ENCODE measurements at regions not wholly inside any gene's neighbourhood (a gene's known extent, or its start where the extent isn't known, plus 50 kb on each side); places are given as distances from the start of the nearest gene placed in this dataset.
"Not testable (repeated sequence)": the region's sequence is repeated elsewhere in the genome, so short reads cannot be mapped to it uniquely, and the experiment has no call there.

DNA sequence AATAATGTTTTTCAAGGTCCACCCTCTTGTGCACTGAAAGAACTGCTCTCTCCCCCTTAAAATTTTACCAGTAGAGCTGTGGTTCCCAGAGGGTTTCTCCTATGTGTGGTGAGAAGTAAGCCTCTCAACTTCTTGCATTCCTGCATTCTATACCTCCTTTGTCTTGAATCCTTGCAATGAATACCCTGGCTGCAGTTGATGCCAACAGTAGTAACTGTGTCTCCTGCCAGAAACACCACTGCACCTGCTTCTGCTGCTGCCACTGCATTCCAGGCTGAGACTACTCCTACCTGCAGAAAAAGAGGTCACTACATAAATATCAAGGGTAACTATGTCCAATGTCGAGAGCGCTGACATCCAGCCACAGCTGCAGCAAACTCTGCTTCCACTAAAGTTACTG, 203.7 kb downstream of the TMEM167A start:
- RAD21 ChIA-PET (ENCODE audit: unreplicated experiment), result no interaction called here
- TF ChIP-seq RELA (IDR thresholded peaks at IDR 0.05; ENCODE audit: borderline replicate concordance, partially characterized antibody) (no peak), CHD4 (IDR thresholded peaks at IDR 0.05) (no peak), CBX3 (IDR thresholded peaks at IDR 0.05; ENCODE audit: borderline replicate concordance, low read depth) (no peak), BCL11A (IDR thresholded peaks at IDR 0.05; ENCODE audit: low read depth, low read length) (no peak), NBN (IDR thresholded peaks at IDR 0.05) (no peak)
- TF ChIP-seq, protein P1, sequence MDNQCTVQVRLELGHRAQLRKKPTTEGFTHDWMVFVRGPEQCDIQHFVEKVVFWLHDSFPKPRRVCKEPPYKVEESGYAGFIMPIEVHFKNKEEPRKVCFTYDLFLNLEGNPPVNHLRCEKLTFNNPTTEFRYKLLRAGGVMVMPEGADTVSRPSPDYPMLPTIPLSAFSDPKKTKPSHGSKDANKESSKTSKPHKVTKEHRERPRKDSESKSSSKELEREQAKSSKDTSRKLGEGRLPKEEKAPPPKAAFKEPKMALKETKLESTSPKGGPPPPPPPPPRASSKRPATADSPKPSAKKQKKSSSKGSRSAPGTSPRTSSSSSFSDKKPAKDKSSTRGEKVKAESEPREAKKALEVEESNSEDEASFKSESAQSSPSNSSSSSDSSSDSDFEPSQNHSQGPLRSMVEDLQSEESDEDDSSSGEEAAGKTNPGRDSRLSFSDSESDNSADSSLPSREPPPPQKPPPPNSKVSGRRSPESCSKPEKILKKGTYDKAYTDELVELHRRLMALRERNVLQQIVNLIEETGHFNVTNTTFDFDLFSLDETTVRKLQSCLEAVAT (IDR thresholded peaks at IDR 0.05), result no peak
- TF ChIP-seq, protein P2, sequence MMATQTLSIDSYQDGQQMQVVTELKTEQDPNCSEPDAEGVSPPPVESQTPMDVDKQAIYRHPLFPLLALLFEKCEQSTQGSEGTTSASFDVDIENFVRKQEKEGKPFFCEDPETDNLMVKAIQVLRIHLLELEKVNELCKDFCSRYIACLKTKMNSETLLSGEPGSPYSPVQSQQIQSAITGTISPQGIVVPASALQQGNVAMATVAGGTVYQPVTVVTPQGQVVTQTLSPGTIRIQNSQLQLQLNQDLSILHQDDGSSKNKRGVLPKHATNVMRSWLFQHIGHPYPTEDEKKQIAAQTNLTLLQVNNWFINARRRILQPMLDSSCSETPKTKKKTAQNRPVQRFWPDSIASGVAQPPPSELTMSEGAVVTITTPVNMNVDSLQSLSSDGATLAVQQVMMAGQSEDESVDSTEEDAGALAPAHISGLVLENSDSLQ (IDR thresholded peaks at IDR 0.05), result no peak
- TF ChIP-seq, protein P3, sequence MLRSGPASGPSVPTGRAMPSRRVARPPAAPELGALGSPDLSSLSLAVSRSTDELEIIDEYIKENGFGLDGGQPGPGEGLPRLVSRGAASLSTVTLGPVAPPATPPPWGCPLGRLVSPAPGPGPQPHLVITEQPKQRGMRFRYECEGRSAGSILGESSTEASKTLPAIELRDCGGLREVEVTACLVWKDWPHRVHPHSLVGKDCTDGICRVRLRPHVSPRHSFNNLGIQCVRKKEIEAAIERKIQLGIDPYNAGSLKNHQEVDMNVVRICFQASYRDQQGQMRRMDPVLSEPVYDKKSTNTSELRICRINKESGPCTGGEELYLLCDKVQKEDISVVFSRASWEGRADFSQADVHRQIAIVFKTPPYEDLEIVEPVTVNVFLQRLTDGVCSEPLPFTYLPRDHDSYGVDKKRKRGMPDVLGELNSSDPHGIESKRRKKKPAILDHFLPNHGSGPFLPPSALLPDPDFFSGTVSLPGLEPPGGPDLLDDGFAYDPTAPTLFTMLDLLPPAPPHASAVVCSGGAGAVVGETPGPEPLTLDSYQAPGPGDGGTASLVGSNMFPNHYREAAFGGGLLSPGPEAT (IDR thresholded peaks at IDR 0.05; ENCODE audit: low read depth), result no peak
- Histone ChIP-seq H3K27ac (ENCODE audit: control insufficient read depth, insufficient read depth) (no peak overlapping the region), H3K4me2 (ENCODE audit: control insufficient read depth, insufficient read depth) (no peak overlapping the region), H3K4me1 (ENCODE audit: control insufficient read depth, insufficient read depth, low read length) (no peaks in the 10 kb centered on the region), H3K36me3 (ENCODE audit: control insufficient read depth in 2 of 2, insufficient read depth in 2 of 2, low read length in 1 of 2) (no peaks in the 10 kb centered on the region), H3K9ac (ENCODE audit: control insufficient read depth, insufficient read depth, low read length) (no peak overlapping the region), H3K27me3 (replicated peaks in 1 of 2; ENCODE audit: control insufficient read depth in 2 of 2, insufficient read depth in 2 of 2, low read length in 1 of 2) (no peaks in the 10 kb centered on the region), H2AFZ (ENCODE audit: control insufficient read depth, low read depth, low read length) (no peak overlapping the region), H4K20me1 (ENCODE audit: control insufficient read depth, insufficient read depth) (no peaks in the 10 kb centered on the region), H3K4me3 (no peak overlapping the region), H3K9me3 (replicated peaks; ENCODE audit: control insufficient read depth, insufficient read depth, low read length) (no peaks in the 10 kb centered on the region; the same call in 2 of the 3 replicates), H3K79me2 (ENCODE audit: control insufficient read depth, insufficient read depth, low read length) (no peaks in the 10 kb centered on the region)
- POLR2A ChIA-PET, result no interaction called here
- no peak for FAIRE-seq
- DNase-seq (ENCODE audit: low read depth, low spot score), result no peak
- CTCF ChIA-PET, result interaction anchor here (1.0 kb wide), 1 partner anchor 11 kb away, joined by 4 read pairs; no protein-coding TSS in a partner anchor
- intact Hi-C loops (cut with micrococcal nuclease; ENCODE audit: unreplicated experiment), result no loop called here
- BruUV-seq (replicated peaks), result no TSS peak
- SMC1A ChIA-PET (ENCODE audit: uncharacterized antibody, unreplicated experiment), result interaction anchor here (0.8 to 1.5 kb wide), 2 partner anchors 11 kb away, joined by 3 to 4 read pairs; no protein-coding TSS in a partner anchor
- ATAC-seq, result no peak
- in situ Hi-C loops (cut with MboI), result no loop called here
- WGBS (ENCODE audit: insufficient coverage, insufficient replicate concordance, low lambda C conversion rate, missing lambda C conversion rate), result 0% methylated on average over 2 of the region's 2 CpGs

DNA sequence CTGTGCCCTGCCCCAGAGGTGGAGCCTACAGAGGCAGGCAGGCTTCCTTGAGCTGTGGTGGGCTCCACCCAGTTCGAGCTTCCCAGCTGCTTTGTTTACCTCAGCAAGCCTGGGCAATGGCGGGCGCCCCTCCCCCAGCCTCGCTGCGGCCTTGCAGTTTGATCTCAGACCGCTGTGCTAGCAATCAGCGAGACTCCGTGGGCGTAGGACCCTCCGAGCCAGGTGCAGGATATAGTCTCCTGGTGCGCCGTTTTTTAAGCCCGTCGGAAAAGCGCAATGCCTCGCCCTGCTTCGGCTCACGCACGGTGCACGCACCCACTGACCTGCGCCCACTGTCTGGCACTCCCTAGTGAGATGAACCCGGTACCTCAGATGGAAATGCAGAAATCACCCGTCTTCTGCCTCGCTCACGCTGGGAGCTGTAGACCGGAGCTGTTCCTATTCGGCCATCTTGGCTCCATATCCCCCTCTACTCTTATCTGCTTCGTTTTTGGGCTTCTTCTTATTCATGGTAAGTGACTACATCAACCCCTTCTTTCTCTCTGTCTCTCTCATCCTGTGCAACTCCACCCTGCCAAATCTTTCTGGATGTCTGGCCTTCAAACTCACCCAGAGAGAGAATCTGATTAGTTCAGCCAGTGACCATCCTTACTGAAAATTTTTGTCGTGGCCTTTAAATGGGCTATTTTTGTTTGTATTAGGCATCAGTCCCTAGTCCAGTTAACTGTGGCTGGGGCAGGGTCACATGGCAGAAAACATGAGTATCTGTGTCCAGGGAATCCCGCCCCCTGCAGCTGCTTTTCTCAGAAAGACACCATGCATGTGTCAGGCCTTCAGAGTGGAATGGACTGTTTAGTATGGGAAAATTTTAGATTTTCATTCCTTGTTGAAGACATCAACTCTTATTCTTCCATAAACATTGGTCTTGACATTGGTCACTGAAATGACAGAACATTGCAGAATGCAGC, 204.6 kb downstream of the TMEM167A start:
- RAD21 ChIA-PET (ENCODE audit: unreplicated experiment); ATAC-seq: not testable (repeated sequence)
- WGBS (ENCODE audit: insufficient coverage, insufficient replicate concordance, low lambda C conversion rate, missing lambda C conversion rate), result 71% methylated on average over 21 of the region's 30 CpGs

More for the DNA sequence above, 204.6 kb downstream of the TMEM167A start:
- FAIRE-seq; H2AFZ ChIP-seq (ENCODE audit: control insufficient read depth, low read depth, low read length); H3K9ac ChIP-seq (ENCODE audit: control insufficient read depth, insufficient read depth, low read length); H4K20me1 ChIP-seq (ENCODE audit: control insufficient read depth, insufficient read depth); H3K27ac ChIP-seq (ENCODE audit: control insufficient read depth, insufficient read depth); intact Hi-C loops (cut with micrococcal nuclease; ENCODE audit: unreplicated experiment); BruUV-seq (replicated peaks); H3K27me3 ChIP-seq (replicated peaks in 1 of 2; ENCODE audit: control insufficient read depth in 2 of 2, insufficient read depth in 2 of 2, low read length in 1 of 2); H3K4me1 ChIP-seq (ENCODE audit: control insufficient read depth, insufficient read depth, low read length); DNase-seq (ENCODE audit: low read depth, low spot score); in situ Hi-C loops (cut with MboI); CTCF ChIA-PET; H3K36me3 ChIP-seq (ENCODE audit: control insufficient read depth in 2 of 2, insufficient read depth in 2 of 2, low read length in 1 of 2); H3K4me3 ChIP-seq; H3K4me2 ChIP-seq (ENCODE audit: control insufficient read depth, insufficient read depth); H3K9me3 ChIP-seq (replicated peaks; ENCODE audit: control insufficient read depth, insufficient read depth, low read length); H3K79me2 ChIP-seq (ENCODE audit: control insufficient read depth, insufficient read depth, low read length); POLR2A ChIA-PET: not testable (repeated sequence)
- SMC1A ChIA-PET (ENCODE audit: uncharacterized antibody, unreplicated experiment), result interaction anchor here (0.8 to 1.5 kb wide), 2 partner anchors 10 to 11 kb away, joined by 3 to 4 read pairs; no protein-coding TSS in a partner anchor

Data from GM12878 (cell line).